GM19467 (cell line): ENCODE measurements at regions not wholly inside any gene's neighbourhood (a gene's known extent, or its start where the extent isn't known, plus 50 kb on each side); places are given as distances from the start of the nearest gene placed in this dataset.

Experiments used
- ATAC-seq: cut with Tn5 transposase; IDR thresholded peaks from one replicate; pipeline ENCODE4 v1.9.1; 2021; ENCODE audit warnings: mild to moderate bottlenecking, moderate library complexity; ENCODE audit not compliant: unreplicated experiment

- no peak for ATAC-seq
Observed at GRCh38 chr16:8204096-8204495, 386.2 kb downstream of the TMEM114 start.

- ATAC-seq: no peak
Observed at GRCh38 chr16:8203101-8203500, 387.2 kb downstream of the TMEM114 start.

DNA sequence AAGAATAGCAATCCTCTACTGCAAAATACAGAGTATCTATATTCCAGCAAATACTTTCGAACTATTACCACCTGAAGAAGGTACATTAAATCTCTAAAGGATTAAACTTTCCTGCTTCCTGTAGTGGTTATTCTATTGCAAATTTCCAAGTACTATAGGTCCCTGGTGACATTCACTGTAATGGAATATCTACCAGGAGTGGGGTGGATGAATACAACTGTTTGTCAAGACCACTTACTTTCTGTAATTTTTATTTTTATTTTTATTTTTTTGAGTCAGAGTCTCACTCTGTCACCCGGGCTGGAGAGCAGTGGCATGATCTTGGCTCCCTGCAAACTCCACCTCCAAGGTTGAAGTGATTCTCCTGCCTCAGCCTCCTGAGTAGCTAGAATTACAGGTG lies 389.5 kb downstream of the TMEM114 start:
- ATAC-seq: no peak

GRCh38 chr16:8199390-8199789 lies 390.9 kb downstream of the TMEM114 start:
- ATAC-seq: no peak

DNA sequence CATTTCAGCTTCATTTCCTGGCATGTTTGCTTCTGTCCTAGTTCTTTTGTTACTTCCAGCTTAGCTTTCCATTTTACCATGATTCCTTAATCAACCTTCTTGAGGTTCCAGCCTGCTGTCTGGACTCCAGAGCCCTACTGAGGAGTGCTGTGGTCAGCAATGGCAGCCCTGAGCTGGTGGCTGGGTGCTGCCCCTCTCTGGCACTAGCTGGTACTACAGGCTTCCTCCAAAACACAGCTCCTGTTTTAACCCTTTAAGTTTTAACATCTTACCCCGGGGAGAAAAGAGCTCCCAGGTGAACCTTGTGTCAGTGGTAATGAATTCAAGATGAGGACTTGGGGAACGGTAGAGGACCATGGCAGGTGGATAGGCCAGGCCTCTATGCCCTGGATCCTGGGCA lies 395.5 kb downstream of the TMEM114 start:
- no peak for ATAC-seq

GRCh38 chr16:8188841-8189240 lies 401.5 kb downstream of the TMEM114 start:
- ATAC-seq: no peak

DNA sequence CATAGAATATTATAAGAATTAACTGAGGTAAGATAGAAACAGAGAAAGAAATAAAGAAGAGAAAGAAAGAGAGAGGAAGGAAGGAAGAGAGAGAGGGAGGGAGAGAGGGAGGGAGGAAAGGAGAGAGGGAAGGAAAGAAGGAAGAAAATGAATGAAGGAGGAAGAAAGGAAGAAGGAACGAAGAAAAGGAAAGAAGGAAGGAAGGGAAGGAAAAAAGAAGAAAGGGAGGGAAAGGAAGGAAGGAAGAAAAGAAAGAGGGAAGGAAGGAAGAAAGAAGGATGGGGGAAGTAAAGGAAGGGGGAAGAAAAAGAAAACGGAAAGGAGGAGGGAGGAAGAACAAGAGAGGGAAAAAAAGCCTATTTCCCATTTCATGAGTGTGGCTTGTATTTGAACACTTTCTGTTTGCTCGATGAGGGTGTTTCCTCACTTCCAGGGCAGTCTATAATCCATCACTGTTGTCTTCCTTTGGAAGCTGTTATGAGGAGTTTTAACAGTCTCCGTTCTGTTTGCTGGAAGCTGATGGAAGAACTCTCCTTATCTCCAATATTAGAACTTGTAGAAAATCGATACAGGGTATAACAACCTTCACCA lies 402.4 kb downstream of the TMEM114 start:
- no peak for ATAC-seq

DNA sequence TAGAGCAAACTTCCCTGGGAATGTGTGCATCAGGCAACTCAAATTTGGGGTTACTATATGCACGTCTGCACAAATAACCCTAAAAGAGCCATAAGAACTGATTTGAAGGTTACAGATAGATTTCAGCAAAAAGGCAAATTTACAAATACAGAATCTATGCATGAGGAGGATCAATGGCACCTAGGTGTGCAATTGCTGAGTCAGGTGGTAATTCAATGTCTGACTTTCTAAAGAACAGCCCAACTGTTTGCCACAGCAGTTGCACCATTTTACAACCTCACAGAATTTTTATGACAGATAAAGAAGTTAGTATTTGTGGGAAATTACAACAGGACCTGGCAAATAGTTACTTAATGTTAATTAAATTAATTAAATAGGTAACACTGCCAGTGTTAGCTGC lies 405.5 kb downstream of the TMEM114 start:
- ATAC-seq: no peak

- ATAC-seq: no peak
Observed at GRCh38 chr16:8183176-8184099, 406.9 kb downstream of the TMEM114 start.

DNA sequence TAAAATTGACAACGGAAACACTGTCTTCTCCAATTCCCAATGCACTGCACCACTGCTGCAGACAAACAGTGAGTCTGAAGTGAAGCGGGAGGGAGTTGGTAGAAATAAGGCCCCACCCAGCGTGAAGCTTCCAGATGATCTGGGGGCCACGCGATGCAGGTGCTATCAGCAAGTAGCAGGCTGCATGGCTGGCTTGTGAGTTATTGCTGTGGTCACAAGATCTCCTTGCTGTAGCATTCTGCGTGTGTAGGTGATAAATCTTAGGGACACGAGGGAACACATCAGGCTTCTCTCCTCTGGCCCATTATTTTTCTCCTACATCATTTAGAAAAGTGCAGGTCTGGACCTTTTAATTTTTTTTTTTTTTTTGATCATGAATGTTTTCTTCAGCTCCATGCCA lies 407.6 kb downstream of the TMEM114 start:
- ATAC-seq: no peak

DNA sequence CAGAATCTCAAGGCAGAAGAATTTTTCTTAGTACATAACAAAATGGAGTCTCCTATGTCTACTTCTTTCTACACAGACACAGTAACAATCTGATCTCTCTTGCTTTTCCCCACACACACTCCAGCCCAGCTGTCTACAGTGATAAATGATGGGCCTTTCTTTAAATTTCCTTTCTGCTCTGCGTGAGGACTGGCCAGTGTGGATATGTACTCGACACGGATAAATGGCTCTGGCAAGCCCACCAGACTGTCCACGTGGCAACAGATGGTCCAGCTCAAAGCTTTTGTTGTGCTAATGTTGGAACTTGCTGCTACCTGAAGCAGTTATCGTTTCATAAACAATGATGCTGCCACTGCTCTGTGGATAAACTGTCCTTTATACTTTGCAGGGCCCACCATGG lies 410.7 kb downstream of the TMEM114 start:
- no peak for ATAC-seq

DNA sequence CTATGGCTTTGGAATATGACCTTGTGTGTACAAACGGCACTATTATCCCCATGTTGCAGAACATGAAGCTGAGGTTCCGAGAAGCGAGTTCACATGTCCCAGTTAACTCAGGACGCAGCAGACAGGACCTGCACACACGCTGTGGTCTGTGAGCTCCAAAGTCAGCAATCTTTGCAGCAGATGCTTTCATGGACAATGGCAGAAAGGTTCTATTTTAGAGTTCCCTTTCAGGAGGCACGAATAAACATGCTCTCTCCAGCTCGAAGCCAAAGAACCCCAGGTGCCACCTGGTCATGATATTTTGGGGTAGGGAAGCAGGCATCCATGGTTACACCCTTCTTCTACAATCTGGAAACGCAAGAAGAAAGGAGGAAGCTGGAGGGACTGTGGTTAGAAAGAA lies 412.0 kb downstream of the TMEM114 start:
- ATAC-seq: no peak

DNA sequence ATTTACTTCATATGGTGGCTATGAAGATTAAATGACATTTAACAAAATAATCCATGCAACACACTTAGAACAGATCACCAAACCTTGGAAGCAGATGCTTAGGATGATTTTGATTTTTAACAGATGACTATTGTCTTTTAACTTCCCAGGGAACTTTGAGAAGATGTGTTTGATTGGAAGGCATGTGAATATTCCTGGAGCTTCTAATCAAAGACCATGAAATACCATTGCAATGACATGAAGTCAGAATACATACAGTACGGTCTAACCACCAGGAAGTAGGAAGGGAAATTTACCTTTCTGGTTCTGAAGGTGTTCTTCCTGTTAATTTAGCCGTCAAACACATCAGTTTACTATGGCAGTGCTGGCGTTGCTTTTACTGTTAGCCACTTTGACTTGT lies 414.9 kb downstream of the TMEM114 start:
- no peak for ATAC-seq

DNA sequence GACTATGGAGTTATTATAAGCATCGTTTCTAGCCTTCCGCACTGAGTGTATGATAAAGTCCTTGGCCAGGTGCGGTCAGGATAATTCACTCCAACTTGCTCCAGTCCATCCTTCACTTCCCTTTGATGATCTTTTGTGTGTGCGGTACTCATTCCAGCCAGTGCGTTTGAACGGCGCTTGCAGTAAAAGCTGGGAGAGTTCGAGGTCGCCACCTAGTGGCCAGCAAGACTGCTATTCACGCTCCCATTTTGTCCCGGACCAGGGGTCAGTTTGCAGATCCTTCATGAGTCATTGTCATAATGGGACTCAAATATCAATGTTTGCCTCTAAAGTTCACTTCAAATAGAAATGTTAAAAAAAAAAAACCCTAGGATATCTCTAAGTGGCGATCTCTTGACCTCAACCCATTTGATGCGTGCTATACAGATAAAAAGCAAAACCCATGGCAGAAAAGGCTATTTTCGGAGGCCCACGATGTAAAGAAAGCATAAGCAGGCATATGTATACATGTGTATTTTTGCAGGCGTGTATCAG lies 417.1 kb downstream of the TMEM114 start:
- no peak for ATAC-seq

DNA sequence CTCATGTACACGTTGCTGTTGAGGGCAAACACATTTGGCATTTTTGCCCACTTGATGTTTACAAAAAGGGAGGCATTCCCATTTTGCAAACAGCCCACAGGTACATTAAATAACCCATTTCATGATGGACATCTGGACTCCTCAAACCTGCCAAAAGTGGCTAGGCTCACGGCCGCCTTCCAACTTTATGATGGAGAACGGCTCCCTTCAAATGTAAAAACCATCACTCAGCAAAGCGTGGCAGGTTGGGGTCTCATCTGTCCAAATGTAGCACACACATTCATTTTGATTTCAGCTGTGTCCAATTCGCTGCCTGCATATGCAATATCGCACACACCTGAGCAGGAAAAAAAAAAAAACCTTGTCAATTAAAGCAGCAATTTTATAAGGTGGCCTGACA lies 417.8 kb downstream of the TMEM114 start:
- ATAC-seq: no peak

DNA sequence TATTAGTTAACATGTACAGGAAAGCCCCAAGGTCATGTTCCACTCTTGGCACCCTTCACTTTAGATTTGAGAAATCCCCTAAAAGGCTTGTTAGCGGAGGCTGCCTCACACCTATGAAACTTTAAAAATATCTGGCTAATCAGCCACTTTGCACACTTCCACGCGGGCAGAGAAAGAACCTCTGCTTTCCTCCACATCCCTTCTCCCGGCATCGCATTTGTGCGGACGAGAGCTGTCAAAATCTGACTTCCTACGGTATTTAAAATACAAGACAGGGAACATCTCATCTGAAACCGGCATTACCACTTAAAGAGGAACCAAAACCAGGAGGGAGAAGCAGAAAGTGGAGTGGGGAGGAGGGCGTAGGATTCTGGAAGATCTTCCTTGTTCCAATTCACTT lies 422.3 kb downstream of the TMEM114 start:
- no peak for ATAC-seq

DNA sequence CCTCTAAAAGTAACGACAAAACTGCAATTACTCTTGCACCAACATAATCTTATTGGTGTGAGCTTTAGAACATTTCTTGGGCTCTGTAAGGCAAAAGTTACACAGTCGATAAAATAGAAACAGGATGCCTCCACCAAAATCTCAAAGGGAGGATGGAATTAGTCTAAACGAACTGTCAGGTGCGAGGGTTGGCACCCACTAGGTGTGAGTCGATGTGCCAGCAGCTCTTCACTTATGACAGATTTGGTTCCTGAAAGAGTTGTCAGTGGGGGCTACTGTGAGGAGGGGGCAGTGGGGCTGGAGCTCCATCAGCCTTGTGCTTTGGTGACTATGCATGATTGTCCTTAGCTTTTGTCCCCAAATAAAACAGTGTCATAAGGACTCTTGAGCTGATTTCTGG lies 422.9 kb downstream of the TMEM114 start:
- ATAC-seq: no peak

GRCh38 chr16:8158051-8158450 lies 432.3 kb downstream of the TMEM114 start:
- ATAC-seq: no peak

DNA sequence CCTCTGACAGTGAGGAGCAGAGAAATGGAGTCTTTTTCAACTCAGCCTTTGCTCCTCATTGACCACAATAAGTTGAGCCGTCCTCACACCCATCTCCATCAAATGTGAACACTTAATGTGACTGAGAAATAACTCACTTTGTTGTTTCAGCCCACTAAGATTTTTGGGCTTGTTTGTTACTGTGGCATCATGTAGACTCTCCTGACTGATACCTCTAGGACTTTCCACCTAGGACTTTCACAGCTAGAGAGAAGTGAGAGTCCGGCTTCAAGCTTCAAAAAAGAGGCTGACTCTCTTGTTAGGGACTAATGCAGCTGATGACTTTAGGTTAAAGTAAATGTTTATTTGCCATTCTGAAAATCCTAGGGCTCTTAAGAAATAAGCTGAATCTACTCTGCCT lies 435.0 kb downstream of the TMEM114 start:
- no peak for ATAC-seq

DNA sequence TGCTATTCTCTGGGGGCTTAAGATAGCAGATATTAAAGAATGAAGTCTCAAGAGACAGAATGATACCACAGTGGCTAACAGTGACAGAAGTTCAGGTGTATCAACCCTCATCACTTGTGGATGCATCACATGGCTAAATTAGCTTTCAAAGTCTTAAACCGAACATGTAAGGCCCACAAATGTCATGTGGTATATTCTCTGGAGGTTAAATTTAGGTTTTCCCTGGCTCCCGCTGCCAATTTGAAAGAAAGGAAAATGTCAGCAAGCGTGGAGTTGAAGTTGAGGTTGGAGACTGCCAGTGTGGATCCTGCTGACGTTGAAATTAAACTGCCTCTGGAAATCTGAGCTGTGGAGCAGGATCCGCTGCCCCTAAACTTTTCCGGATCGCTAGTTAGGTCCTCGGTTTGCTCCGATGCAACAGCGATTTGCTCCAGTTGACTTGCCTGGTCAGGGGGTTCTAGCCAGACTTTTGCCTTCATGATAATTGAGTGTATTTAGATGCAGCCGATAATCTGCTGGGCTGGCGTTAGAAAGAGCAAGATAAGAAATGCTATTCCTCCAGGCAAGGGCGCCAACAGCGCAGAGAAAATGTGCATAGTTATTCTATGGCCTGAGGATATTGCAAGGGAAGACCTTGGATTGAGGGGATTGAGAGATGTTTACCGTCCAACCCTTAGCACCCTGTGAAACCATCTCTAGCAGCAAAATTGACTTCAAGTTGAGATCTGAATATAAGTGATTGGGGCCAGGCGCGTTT lies 443.9 kb downstream of the TMEM114 start:
- no peak for ATAC-seq

GRCh38 chr16:8138666-8139065 lies 451.6 kb downstream of the TMEM114 start:
- ATAC-seq: no peak

GRCh38 chr16:8137606-8138005 lies 452.7 kb downstream of the TMEM114 start:
- ATAC-seq: no peak
